Hematopoietic multipotent progenitor cell (in vitro differentiated cells): ENCODE measurements at regions not wholly inside any gene's neighbourhood (a gene's known extent, or its start where the extent isn't known, plus 50 kb on each side); places are given as distances from the start of the nearest gene placed in this dataset.

Experiments used
- DNase-seq, 3 donors: peaks; one replicate each; pipeline ENCODE4 v3.0.0-alpha.2; 2011 to 2015; ENCODE audit warnings: low read depth in 2 of 3, low spot score in 2 of 3

DNA sequence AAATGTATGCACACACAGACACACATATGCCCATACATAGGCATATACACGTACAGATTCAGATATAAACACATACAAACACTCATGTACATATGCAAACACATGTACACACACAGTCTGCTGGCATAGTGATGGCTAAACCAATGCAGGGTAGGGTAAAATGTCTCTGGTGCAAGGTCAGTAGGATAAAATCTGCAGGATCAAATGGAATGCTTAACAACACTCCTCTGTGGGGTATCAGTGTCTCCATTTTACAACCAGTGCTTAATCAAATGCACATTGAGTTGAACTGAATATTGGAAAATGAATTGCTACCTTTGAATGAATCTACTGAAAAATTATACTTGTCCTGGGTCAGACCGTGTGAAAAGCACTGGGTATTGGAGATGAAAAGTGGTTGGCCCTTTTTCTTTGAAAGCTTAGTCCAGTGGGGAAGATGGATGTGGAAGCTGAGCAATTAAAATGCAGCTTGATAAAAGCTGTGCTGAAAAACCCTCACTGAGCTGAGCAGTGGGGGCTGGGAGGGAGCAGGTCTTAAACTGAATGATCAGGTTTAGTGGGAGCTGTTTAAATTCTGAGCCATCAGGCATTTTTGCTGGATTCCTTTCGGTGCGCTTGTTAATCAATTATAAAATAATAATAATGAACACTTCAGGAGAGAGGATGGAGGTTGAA is 314.7 kb downstream of the HAPSTR1 start:
- DNase-seq: no peak

- DNase-seq: no peak
Observed at GRCh38 chr16:9407206-9407758, 315.8 kb downstream of the HAPSTR1 start.

- DNase-seq: no peak
Observed at GRCh38 chr16:9408297-9408878, 316.9 kb downstream of the HAPSTR1 start.

DNA sequence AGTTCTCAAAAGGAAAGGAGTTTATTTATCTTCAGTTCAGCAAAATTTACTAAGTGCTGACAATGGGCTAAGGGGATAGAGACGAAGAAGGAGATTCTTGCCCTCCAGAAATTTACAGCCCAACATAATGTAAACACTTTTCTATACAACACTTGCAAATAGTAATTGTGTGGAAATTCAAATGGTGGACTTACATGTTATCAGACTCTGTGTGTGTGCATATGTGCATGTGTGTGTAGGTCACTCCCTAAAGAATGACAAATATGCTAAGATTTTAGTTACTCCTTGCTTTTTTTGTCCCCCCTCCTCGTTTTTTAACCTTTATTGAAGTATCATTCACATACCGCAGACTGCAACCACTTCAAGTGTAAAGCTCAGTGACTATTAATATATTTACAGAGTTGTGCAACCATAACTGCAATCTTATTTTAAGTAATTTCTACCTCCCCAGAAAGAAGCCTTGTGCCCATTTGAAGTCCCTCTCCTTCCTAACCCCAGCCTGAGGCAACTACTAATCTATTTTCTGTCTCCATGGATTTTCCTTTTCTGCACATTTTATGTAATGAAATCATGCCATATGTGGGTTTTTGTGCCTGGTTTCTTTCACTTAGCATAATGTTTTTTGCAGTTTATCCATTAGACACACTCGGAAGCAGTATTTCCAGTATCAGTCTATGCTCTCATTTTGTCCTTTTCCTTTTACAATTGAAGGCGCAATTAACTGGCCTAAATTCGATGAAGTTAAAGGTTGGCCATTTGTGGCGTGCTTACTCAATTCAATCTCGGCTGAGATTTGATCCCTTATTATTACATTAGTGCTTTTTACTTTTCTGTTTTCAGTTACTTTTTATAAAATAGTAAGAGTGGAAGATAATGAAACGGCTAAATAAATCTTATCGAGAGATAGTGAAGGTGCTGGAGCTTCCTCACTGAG is 318.4 kb downstream of the HAPSTR1 start:
- no peak for DNase-seq

DNA sequence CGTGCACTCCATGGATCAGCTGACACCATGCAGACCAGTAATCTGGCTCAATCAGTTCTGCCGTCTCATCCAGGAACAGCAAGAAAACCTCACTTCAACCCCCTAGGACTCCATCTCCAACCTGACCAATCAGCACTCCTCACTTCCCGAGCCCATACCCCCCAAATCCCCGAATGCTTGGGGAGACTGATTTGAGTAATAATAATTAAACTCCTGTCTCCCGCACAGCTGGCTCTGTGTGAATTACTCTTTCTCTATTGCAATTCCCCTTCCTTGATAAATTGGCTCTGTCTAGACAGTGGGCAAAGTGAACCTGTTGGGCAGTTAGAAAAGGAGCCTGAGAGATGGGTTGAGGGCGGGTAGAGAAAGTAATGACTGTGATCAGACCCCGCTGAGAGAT is 320.0 kb downstream of the HAPSTR1 start:
- DNase-seq: no peak

GRCh38 chr16:9412031-9412914 is 320.8 kb downstream of the HAPSTR1 start:
- no peak for DNase-seq

- no peak for DNase-seq
Observed at GRCh38 chr16:9412915-9413264, 321.4 kb downstream of the HAPSTR1 start.

GRCh38 chr16:9415545-9415944 is 324.1 kb downstream of the HAPSTR1 start:
- no peak for DNase-seq

- no peak for DNase-seq
Observed at GRCh38 chr16:9417898-9418297, 326.5 kb downstream of the HAPSTR1 start.

DNA sequence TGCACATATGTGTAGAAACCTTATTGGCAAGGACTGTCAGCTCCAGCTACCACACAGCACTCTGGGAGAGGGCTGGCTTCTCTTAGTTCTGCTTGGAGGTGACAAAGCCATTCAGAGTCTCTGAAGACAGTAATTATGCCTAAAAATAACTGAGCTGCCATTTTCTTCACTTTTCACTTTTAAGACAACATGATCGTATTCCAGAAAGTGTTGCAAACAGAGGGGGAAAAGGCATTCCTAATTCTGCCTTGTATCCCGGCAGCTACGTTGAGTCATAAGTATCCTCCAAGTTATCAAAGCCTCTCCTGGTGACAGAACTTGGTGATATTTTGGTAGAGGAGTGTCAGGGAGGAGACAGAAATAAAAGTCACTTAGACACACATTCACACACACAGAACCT is 327.7 kb downstream of the HAPSTR1 start:
- DNase-seq: no peak

GRCh38 chr16:9422762-9423513 is 331.5 kb downstream of the HAPSTR1 start:
- no peak for DNase-seq

DNA sequence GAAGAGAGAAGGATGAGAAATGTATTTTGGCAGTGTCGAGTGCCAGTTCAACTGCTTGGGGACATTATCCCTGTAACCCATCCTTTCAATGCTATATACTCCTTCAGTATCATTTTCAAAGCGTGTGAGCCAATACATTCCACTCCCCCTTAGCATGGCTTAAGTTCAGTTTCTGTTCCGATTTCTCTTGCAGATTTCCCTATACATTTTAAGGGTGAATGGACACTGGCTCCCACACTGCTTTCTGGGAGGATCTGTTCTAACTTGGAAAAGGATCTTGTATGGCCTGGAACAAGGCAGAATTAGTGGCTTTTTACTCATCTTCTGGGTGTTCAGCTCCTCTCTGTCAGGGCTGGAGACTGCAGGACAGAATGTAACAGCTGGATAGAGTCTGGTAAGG is 333.8 kb downstream of the HAPSTR1 start:
- DNase-seq: no peak

- DNase-seq: no peak
Observed at GRCh38 chr16:9428355-9429005, 337.0 kb downstream of the HAPSTR1 start.

DNA sequence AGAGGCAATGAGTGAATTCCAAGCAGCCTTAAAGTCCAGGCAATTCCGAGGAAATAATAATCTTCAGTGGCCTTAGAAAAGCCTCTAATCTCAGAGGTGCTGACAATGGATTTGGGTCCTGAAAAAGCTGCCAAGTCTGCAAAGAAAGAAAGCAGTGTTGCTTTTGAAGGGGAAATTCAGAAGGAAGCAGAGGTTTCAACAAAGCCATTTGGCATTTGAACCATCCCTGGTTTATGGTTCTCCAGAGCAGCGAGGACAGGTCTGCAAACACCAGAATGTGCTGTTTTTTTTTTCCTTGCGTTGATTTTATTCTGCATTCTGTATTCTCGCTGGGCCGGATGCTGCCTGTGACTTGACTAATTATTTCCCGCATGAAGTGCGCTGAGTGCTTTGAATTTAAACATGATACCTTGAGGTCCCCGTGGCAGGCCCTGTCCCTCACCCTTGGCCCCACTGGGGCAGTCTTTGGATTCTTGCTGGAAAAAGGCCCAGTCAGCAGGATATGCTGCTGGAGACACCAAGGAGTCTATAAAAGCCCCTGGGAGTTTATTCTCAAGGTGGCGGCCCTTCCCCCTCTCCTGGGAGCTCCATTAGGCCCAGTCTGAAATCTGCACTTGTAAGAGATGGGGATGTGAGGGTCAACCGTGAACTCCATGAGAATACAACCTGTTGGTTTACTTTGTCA is 338.3 kb downstream of the HAPSTR1 start:
- no peak for DNase-seq

DNA sequence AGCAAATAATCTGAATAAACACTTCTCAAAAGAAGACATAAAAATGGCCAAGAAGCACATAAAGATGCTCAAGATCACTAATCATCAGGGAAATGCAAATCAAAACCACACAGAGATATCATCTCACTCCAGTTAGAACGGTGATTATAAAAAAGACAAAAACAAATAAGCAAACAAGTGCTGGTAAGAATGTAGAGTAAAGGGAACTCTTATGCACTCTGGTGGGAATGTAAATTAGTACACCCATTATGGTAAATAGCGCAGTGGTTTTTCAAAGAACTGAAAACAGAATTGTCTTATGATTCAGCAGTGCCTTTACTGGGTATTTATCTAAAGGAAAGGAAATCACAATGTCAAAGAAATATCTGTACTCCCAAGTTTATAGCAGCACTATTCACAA is 343.2 kb downstream of the HAPSTR1 start:
- no peak for DNase-seq

- no peak for DNase-seq
Observed at GRCh38 chr16:9436175-9436574, 344.7 kb downstream of the HAPSTR1 start.

DNA sequence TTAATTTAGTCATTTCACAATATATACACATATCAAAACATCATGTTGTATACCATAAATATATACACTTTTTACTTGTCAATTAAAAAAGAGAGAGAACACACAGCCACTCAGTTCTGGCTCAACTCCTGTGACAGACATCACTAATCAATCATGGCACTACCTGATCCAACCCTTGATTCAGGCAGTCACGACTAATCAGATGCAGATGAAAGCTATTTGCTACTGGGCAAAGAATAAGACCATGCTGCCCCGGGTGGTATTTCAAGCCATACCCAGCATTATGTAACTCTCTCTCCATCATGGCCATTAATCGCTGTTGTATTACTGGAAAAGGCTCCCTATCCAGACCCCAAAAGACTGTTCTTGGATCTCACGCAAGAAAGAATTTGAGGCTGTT is 345.7 kb downstream of the HAPSTR1 start:
- DNase-seq: no peak

DNA sequence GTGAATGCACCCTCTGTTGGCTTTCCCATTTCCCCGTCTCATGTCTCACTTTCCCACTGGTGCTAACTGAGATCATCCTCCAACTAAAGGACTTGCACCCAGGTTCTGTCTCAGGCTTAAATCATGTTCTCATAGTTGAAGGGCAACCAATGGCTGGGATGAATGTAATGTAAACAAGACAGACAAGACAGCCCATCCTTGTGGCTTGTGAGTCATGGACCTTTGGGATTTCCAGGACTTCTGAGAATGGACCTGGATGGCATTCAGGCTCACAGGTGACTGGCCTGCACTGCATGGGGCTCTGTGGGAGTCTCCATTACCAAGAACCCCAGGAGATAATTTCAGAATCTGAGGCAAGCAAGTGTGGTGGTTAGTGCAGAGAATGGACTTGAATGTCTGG is 347.5 kb downstream of the HAPSTR1 start:
- no peak for DNase-seq

DNA sequence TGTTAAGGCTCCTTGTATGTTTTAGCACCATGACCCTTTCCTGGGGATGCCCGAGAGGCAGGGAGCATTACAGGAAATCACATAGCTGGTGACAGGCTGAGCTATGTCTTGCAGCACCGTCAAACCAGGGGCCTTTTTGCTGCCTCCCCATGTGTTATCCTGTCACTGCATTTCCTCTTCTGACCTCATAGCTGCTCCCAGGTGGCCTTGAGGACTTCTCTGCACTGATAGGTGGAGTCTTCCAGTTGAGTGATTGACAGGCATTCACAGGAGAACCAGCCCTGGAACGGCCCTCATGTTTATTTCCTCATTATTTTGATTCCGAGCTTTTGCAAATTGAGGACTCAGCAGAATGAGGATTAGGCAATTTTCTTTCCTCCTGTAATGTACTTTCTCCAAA is 349.6 kb downstream of the HAPSTR1 start:
- no peak for DNase-seq
